GM23248 (cell line): ENCODE measurements at regions not wholly inside any gene's neighbourhood (a gene's known extent, or its start where the extent isn't known, plus 50 kb on each side); places are given as distances from the start of the nearest gene placed in this dataset.

ENCODE experiments used
- EZH2 ChIP-seq: fragments of 200-600 bp; sonication (generic); IDR thresholded peaks from 2 replicates; pipeline ENCODE4 v1.6.1; 2018; ENCODE audit warnings: antibody characterized with exemption, mild to moderate bottlenecking; ENCODE audit not compliant: insufficient read depth, poor library complexity, severe bottlenecking
- EZH2phosphoT487 ChIP-seq: fragments of 200-600 bp; sonication (generic); IDR thresholded peaks from 2 replicates; pipeline ENCODE4 v1.6.1; 2018; ENCODE audit warnings: antibody characterized with exemption, moderate library complexity, mild to moderate bottlenecking, low read depth; ENCODE audit not compliant: insufficient read depth

- TF ChIP-seq EZH2 (no peak), EZH2phosphoT487 (no peak)
Measured at GRCh38 chr2:21217442-21217841, 93.7 kb downstream of the TDRD15 start.
